PFSK-1 (cell line): ENCODE measurements at regions not wholly inside any gene's neighbourhood (a gene's known extent, or its start where the extent isn't known, plus 50 kb on each side); places are given as distances from the start of the nearest gene placed in this dataset.

Experiments
- FOXP2 ChIP-seq: optimal IDR thresholded peaks from 2 replicates; pipeline ENCODE3; 2011; ENCODE audit warnings: borderline replicate concordance, control low read depth, inconsistent platforms; ENCODE audit not compliant: insufficient read depth; ENCODE audit errors: extremely low read length, extremely low read depth
- SIN3A ChIP-seq: IDR thresholded peaks from 2 replicates; pipeline ENCODE4 v1.6.1; 2012; ENCODE audit warnings: mild to moderate bottlenecking, low read length, moderate library complexity, borderline replicate concordance; ENCODE audit not compliant: insufficient read depth
- TAF1 ChIP-seq: IDR thresholded peaks from 2 replicates; pipeline ENCODE4 v1.6.1; 2012; ENCODE audit warnings: low read length, control low read depth, borderline replicate concordance; ENCODE audit not compliant: insufficient read depth
- TF ChIP-seq, protein P1 (sequence below), 2 experiments: IDR thresholded peaks; 2 replicates each; pipeline versions ENCODE4 v1.6.1 to v1.8.0; 2011 to 2012; ENCODE audit warnings: low read depth in 2 of 2, low read length in 2 of 2, control low read depth in 1 of 2, inconsistent platforms in 1 of 2, mild to moderate bottlenecking in 1 of 2, moderate library complexity in 1 of 2; ENCODE audit not compliant: insufficient read depth in 1 of 2

DNA sequence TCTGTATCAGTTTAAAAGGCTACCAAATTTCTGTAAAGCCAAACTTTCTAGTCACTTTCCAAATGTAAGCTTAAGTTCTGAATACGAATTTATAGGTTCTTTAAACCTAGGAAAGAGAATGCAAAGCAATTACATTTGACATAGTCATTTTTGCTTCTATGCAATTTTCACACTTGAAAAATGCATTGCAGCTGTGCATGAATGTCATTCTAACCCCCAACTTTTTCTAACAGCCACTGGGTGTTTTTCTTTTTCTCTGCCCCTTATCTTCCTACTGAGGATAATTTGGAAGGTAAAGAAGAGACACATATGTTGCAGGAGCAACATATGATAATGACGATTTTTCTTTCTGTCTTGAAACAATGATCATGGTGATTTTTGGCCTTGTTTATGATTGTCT, 537.5 kb downstream of the SPRY1 start:
- TF ChIP-seq, protein P1, sequence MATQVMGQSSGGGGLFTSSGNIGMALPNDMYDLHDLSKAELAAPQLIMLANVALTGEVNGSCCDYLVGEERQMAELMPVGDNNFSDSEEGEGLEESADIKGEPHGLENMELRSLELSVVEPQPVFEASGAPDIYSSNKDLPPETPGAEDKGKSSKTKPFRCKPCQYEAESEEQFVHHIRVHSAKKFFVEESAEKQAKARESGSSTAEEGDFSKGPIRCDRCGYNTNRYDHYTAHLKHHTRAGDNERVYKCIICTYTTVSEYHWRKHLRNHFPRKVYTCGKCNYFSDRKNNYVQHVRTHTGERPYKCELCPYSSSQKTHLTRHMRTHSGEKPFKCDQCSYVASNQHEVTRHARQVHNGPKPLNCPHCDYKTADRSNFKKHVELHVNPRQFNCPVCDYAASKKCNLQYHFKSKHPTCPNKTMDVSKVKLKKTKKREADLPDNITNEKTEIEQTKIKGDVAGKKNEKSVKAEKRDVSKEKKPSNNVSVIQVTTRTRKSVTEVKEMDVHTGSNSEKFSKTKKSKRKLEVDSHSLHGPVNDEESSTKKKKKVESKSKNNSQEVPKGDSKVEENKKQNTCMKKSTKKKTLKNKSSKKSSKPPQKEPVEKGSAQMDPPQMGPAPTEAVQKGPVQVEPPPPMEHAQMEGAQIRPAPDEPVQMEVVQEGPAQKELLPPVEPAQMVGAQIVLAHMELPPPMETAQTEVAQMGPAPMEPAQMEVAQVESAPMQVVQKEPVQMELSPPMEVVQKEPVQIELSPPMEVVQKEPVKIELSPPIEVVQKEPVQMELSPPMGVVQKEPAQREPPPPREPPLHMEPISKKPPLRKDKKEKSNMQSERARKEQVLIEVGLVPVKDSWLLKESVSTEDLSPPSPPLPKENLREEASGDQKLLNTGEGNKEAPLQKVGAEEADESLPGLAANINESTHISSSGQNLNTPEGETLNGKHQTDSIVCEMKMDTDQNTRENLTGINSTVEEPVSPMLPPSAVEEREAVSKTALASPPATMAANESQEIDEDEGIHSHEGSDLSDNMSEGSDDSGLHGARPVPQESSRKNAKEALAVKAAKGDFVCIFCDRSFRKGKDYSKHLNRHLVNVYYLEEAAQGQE (IDR thresholded peaks at IDR 0.05; ENCODE audit: insufficient read depth in 1 of 2, low read depth in 2 of 2, low read length in 2 of 2): no peak
- no peak for TF ChIP-seq TAF1
- TF ChIP-seq FOXP2: no peak
- no peak for TF ChIP-seq SIN3A
